Testis (tissue), 2 donors: ENCODE measurements at regions not wholly inside any gene's neighbourhood (a gene's known extent, or its start where the extent isn't known, plus 50 kb on each side); places are given as distances from the start of the nearest gene placed in this dataset.

Experiments used
- POLR2A ChIP-seq: fragments of 450-650 bp; IDR thresholded peaks from one replicate; pipeline ENCODE4 v1.6.1; 2017; ENCODE audit warnings: antibody characterized with exemption, mild to moderate bottlenecking, moderate library complexity
- TF ChIP-seq, protein P1 (sequence below), 3 experiments: fragments of 450-650 bp in 2 of 3; fragments of 200-600 bp in 1 of 3; sonication (generic) in 1 of 3; IDR thresholded peaks; one replicate each; pipeline ENCODE4 v1.5.1; 2016 to 2019; ENCODE audit warnings: antibody characterized with exemption in 3 of 3, mild to moderate bottlenecking in 2 of 3, moderate library complexity in 1 of 3

DNA sequence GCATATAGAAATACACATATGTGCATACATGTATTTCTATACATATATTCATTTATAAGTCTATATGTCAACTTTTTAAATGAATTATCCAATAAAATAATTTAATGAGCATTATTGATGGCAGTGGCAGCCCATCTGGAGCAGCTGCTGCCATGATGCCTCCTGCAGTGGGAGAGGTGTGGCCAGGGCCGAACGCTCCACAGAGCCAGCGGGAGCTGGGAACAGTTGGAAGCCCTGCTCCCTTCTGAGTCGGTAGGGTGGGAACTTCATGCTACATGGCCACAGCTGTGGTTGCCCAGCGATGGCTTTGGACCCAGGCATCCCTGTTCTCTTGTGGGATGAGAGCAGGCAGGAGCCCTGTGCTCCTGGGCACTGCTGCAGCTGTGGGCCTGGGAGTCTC, 812.4 kb upstream of the CTNND2 start:
- TF ChIP-seq, protein P1, sequence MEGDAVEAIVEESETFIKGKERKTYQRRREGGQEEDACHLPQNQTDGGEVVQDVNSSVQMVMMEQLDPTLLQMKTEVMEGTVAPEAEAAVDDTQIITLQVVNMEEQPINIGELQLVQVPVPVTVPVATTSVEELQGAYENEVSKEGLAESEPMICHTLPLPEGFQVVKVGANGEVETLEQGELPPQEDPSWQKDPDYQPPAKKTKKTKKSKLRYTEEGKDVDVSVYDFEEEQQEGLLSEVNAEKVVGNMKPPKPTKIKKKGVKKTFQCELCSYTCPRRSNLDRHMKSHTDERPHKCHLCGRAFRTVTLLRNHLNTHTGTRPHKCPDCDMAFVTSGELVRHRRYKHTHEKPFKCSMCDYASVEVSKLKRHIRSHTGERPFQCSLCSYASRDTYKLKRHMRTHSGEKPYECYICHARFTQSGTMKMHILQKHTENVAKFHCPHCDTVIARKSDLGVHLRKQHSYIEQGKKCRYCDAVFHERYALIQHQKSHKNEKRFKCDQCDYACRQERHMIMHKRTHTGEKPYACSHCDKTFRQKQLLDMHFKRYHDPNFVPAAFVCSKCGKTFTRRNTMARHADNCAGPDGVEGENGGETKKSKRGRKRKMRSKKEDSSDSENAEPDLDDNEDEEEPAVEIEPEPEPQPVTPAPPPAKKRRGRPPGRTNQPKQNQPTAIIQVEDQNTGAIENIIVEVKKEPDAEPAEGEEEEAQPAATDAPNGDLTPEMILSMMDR (IDR thresholded peaks at IDR 0.05): no peak
- no peak for TF ChIP-seq POLR2A
